Colonic mucosa (tissue), 4 donors: ENCODE measurements at regions not wholly inside any gene's neighbourhood (a gene's known extent, or its start where the extent isn't known, plus 50 kb on each side); places are given as distances from the start of the nearest gene placed in this dataset.

Experiments used
- DNase-seq: peaks from one replicate; pipeline ENCODE4 v3.0.0-alpha.2; 2020
- H3K27ac ChIP-seq: fragments of 200-600 bp; one replicate; pipeline ENCODE4 v1.8.0; 2021
- H3K27me3 ChIP-seq: fragments of 200-600 bp; one replicate; pipeline ENCODE4 v1.8.0; 2021
- H3K36me3 ChIP-seq: fragments of 200-600 bp; one replicate; pipeline ENCODE4 v1.8.0; 2021
- H3K4me1 ChIP-seq: fragments of 200-600 bp; one replicate; pipeline ENCODE4 v1.8.0; 2021; ENCODE audit warnings: mild to moderate bottlenecking
- H3K4me3 ChIP-seq: fragments of 200-600 bp; one replicate; pipeline ENCODE4 v1.8.0; 2021
- H3K9ac ChIP-seq, 2 donors: one replicate each; pipeline ENCODE4 v1.7.0; 2013; ENCODE audit warnings: control low read depth in 2 of 2, low read depth in 2 of 2, low read length in 2 of 2
- H3K9me3 ChIP-seq: fragments of 200-600 bp; one replicate; pipeline ENCODE4 v1.8.0; 2021
- CTCF ChIP-seq: fragments of 200-600 bp; IDR thresholded peaks from one replicate; pipeline ENCODE4 v1.8.0; 2022; ENCODE audit warnings: antibody characterized with exemption, mild to moderate bottlenecking
- intact Hi-C: fragments of 100-400 bp; cut with DNase I; formaldehyde crosslinking; loops from one replicate; pipeline ENCODE4 v1.14.1; 2022
- donor health status: healthy.
- donor health status: DM: no; HTN: no; CAD: no.
- donor health status: DM: no; HTN: no; CAD: no.

GRCh38 chr20:11841972-11842461, 75.7 kb upstream of the BTBD3 start:
- no peak overlapping the region for H3K4me3 ChIP-seq
- no peak for DNase-seq
- no peaks in the 10 kb centered on the region for H3K27me3 ChIP-seq
- H3K4me1 ChIP-seq, result no peaks in the 10 kb centered on the region
- H3K9ac ChIP-seq, result no peak overlapping the region
- no peak for TF ChIP-seq CTCF
- intact Hi-C loops, result no loop called here
- no peaks in the 10 kb centered on the region for H3K36me3 ChIP-seq
- H3K27ac ChIP-seq, result no peak overlapping the region
- no peaks in the 10 kb centered on the region for H3K9me3 ChIP-seq

- Histone ChIP-seq H3K27me3 (no peaks in the 10 kb centered on the region), H3K27ac (no peak overlapping the region), H3K4me1 (no peaks in the 10 kb centered on the region), H3K9ac (no peak overlapping the region), H3K9me3 (no peaks in the 10 kb centered on the region), H3K4me3 (no peak overlapping the region), H3K36me3 (no peaks in the 10 kb centered on the region)
- no peak for DNase-seq
- intact Hi-C loops, result no loop called here
- no peak for TF ChIP-seq CTCF
Measured at GRCh38 chr20:11843289-11843688, 74.4 kb upstream of the BTBD3 start.

DNA sequence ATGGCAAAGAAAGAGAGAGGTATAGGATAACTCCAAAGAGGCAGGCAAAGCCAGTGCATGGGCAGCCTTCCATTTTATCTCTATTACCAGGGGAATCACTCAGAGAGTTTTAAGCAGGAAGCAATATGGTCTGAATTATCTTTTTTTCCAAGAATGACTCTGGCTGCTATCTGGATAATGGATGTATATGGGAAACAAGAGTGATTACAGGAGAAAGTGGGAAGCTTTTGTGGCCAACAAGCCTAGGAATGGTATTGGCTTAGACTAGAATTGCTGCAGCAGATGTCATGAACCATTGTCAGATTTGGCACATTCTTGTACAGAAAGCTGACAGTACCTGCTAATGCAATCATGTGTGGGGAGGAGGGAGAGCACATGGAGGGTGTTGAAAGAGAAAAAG, 73.0 kb upstream of the BTBD3 start:
- TF ChIP-seq CTCF, result no peak
- H3K27me3 ChIP-seq, result no peaks in the 10 kb centered on the region

DNA sequence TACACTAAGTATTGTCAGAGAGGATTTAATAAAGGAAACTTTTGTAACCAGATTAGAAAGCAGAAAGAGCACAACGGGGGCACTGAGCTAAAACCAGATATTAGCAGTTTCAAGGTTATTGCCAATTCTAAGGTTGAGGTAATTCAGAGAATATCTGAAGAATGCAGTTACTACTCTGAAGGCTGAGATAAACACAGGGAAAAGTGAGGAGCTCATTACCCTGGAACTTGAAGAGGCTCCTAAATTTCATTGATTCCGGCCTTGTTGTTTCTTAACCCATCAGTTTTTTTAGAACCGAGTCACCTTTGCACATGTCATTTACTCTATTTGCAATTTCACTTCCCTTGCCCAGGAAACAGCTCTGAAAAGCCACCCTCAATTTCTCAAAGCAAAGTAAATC, 72.4 kb upstream of the BTBD3 start:
- H3K4me3 ChIP-seq, result no peak overlapping the region
- H3K9me3 ChIP-seq, result no peaks in the 10 kb centered on the region
- H3K36me3 ChIP-seq, result no peaks in the 10 kb centered on the region
- no peak for TF ChIP-seq CTCF
- no peaks in the 10 kb centered on the region for H3K27me3 ChIP-seq
- H3K27ac ChIP-seq, result no peak overlapping the region
- no peak for DNase-seq
- intact Hi-C loops, result no loop called here
- H3K9ac ChIP-seq, result no peak overlapping the region
- peaks cover 8% of the 10 kb centered on the region for H3K4me1 ChIP-seq

More for the DNA sequence above, 73.0 kb upstream of the BTBD3 start:
- no peak for DNase-seq
- Histone ChIP-seq H3K27ac (no peak overlapping the region), H3K9ac (no peak overlapping the region), H3K36me3 (no peaks in the 10 kb centered on the region), H3K9me3 (no peaks in the 10 kb centered on the region), H3K4me1 (peaks cover 8% of the 10 kb centered on the region), H3K4me3 (no peak overlapping the region)
- intact Hi-C loops, result no loop called here

- Histone ChIP-seq H3K27ac (no peak overlapping the region), H3K9ac (no peak overlapping the region), H3K27me3 (no peaks in the 10 kb centered on the region), H3K9me3 (no peaks in the 10 kb centered on the region), H3K36me3 (no peaks in the 10 kb centered on the region), H3K4me3 (no peak overlapping the region), H3K4me1 (peaks cover 8% of the 10 kb centered on the region)
- intact Hi-C loops, result no loop called here
- TF ChIP-seq CTCF, result no peak
- DNase-seq, result no peak
Measured at GRCh38 chr20:11846131-11846530, 71.6 kb upstream of the BTBD3 start.

DNA sequence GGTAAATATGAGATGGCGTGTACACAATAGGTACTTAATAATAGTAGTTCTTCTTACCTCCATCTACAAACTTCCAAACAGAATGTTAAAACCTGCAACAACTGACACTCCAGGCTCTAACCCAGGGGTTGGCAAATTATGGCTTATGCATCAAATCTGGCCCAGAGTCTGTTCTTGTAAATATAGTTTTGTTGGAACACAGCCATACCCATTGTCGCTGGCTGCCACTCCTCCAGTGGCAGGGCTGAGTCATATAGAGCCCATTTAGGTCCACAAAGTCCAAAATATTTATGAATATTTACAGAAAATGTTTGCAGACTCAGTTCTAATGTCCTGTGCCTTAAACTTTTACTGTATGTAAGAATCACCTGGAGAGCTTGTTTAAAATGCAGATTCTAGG, 69.9 kb upstream of the BTBD3 start:
- Histone ChIP-seq H3K9ac (no peak overlapping the region), H3K36me3 (no peaks in the 10 kb centered on the region), H3K4me3 (no peak overlapping the region), H3K9me3 (no peaks in the 10 kb centered on the region), H3K4me1 (peaks cover 8% of the 10 kb centered on the region), H3K27ac (no peak overlapping the region), H3K27me3 (no peaks in the 10 kb centered on the region)
- DNase-seq, result peak; percentile 37
- intact Hi-C loops, result no loop called here
- no peak for TF ChIP-seq CTCF
